A673 (cell line): ENCODE measurements at regions not wholly inside any gene's neighbourhood (a gene's known extent, or its start where the extent isn't known, plus 50 kb on each side); places are given as distances from the start of the nearest gene placed in this dataset.

Experiments used
- BruUV-seq: library from RNA; stranded (reverse); fragments of 400-500 nt; replicated peaks from 2 replicates; lab custom pipeline; 2021; lab: Mats Ljungman, UMichigan
- CTCF ChIA-PET: fragments of 300-600 bp; sonication (Branson Sonifier 250); formaldehyde crosslinking; loops from one replicate; lab custom pipeline; 2022; ENCODE audit warnings: antibody characterized with exemption; lab: Charles Lee
- POLR2A ChIA-PET: fragments of 300-600 bp; sonication (Branson Sonifier 250); formaldehyde crosslinking; loops from one replicate; lab custom pipeline; 2022; ENCODE audit warnings: antibody characterized with exemption; ENCODE audit not compliant: low non-redundant PET; lab: Charles Lee
- DNase-seq: peaks from one replicate; pipeline ENCODE4 v3.0.0-alpha.2; 2015; ENCODE audit warnings: low spot score
- H3K27ac ChIP-seq: fragments of 200-600 bp; sonication (generic); 2 replicates; pipeline ENCODE4 v1.5.1; 2016; ENCODE audit warnings: mixed run types, low read depth, mild to moderate bottlenecking, mixed read lengths, antibody characterized with exemption, low read length; ENCODE audit not compliant: poor library complexity, severe bottlenecking
- H3K27me3 ChIP-seq: fragments of 200-600 bp; sonication (generic); replicated peaks from 2 replicates; pipeline ENCODE4 v1.6.1; 2017; ENCODE audit warnings: mixed run types, low read depth, mild to moderate bottlenecking, mixed read lengths, antibody characterized with exemption, low read length; ENCODE audit not compliant: insufficient read depth, poor library complexity
- H3K36me3 ChIP-seq: fragments of 200-600 bp; sonication (generic); 2 replicates; pipeline ENCODE4 v1.6.1; 2016; ENCODE audit warnings: mixed run types, mild to moderate bottlenecking, mixed read lengths, antibody characterized with exemption, low read length; ENCODE audit not compliant: insufficient read depth, poor library complexity, severe bottlenecking
- H3K4me1 ChIP-seq: fragments of 200-600 bp; sonication (generic); 2 replicates; pipeline ENCODE4 v1.6.1; 2017; ENCODE audit warnings: mixed run types, mild to moderate bottlenecking, mixed read lengths, antibody characterized with exemption, low read length; ENCODE audit not compliant: insufficient read depth, poor library complexity, severe bottlenecking
- H3K4me3 ChIP-seq: fragments of 200-600 bp; sonication (generic); 2 replicates; pipeline ENCODE4 v1.5.1; 2016; ENCODE audit warnings: low read depth, mixed run types, mild to moderate bottlenecking, mixed read lengths, low read length; ENCODE audit not compliant: poor library complexity, severe bottlenecking
- H3K9me3 ChIP-seq: fragments of 200-600 bp; sonication (generic); 2 replicates; pipeline ENCODE4 v1.6.1; 2016; ENCODE audit warnings: mixed run types, low read depth, mild to moderate bottlenecking, mixed read lengths, antibody characterized with exemption, low read length; ENCODE audit not compliant: poor library complexity, severe bottlenecking
- CTCF ChIP-seq: fragments of 300-800, 200-600 bp; sonication (generic); conservative IDR thresholded peaks from 2 replicates; pipeline ENCODE4 v1.5.1; 2017; ENCODE audit warnings: low read depth, mild to moderate bottlenecking, antibody characterized with exemption, low read length, moderate library complexity, mixed read lengths
- EZH2 ChIP-seq: fragments of 200-600 bp; sonication (generic); IDR thresholded peaks from 2 replicates; pipeline ENCODE4 v1.6.1; 2017; ENCODE audit warnings: borderline replicate concordance, low read depth, mild to moderate bottlenecking, mixed read lengths, antibody characterized with exemption, low read length; ENCODE audit not compliant: poor library complexity, severe bottlenecking
- intact Hi-C: fragments of 100-400 bp; cut with micrococcal nuclease; formaldehyde crosslinking; loops from one replicate; pipeline ENCODE4 v1.10.0; 2022; ENCODE audit not compliant: unreplicated experiment

GRCh38 chr4:14893713-14894112, 108.6 kb upstream of the CPEB2 start:
- no peaks in the 10 kb centered on the region for H3K4me1 ChIP-seq
- H3K27ac ChIP-seq: no peak overlapping the region
- no peaks in the 10 kb centered on the region for H3K9me3 ChIP-seq
- CTCF ChIA-PET: no interaction called here
- BruUV-seq: no TSS peak
- intact Hi-C loops: no loop called here
- H3K4me3 ChIP-seq: no peak overlapping the region
- H3K36me3 ChIP-seq: no peaks in the 10 kb centered on the region
- H3K27me3 ChIP-seq: no peaks in the 10 kb centered on the region
- TF ChIP-seq CTCF (no peak), EZH2 (no peak)
- no peak for DNase-seq
- POLR2A ChIA-PET: no interaction called here

GRCh38 chr4:14894392-14895292, 107.6 kb upstream of the CPEB2 start:
- Histone ChIP-seq H3K4me1 (no peaks in the 10 kb centered on the region), H3K36me3 (no peaks in the 10 kb centered on the region), H3K27me3 (no peaks in the 10 kb centered on the region), H3K27ac (no peak overlapping the region), H3K4me3 (no peak overlapping the region), H3K9me3 (no peaks in the 10 kb centered on the region)
- no peak for DNase-seq
- ChIA-PET POLR2A (no interaction called here), CTCF (no interaction called here)
- no TSS peak for BruUV-seq
- TF ChIP-seq CTCF: no peak
- TF ChIP-seq EZH2: no peak
- intact Hi-C loops: no loop called here

GRCh38 chr4:14896656-14897175, 105.6 kb upstream of the CPEB2 start:
- Histone ChIP-seq H3K27me3 (no peaks in the 10 kb centered on the region), H3K9me3 (no peaks in the 10 kb centered on the region), H3K27ac (no peak overlapping the region), H3K4me1 (no peaks in the 10 kb centered on the region), H3K36me3 (no peaks in the 10 kb centered on the region), H3K4me3 (no peak overlapping the region)
- DNase-seq: no peak
- ChIA-PET CTCF (no interaction called here), POLR2A (no interaction called here)
- no TSS peak for BruUV-seq
- intact Hi-C loops: no loop called here
- TF ChIP-seq EZH2 (no peak), CTCF (no peak)
